Loucy (cell line): ENCODE measurements at regions not wholly inside any gene's neighbourhood (a gene's known extent, or its start where the extent isn't known, plus 50 kb on each side); places are given as distances from the start of the nearest gene placed in this dataset.

Experiments used
- CTCF ChIP-seq: fragments of 200-600 bp; sonication (generic); conservative IDR thresholded peaks from 2 replicates; pipeline ENCODE4 v1.5.1; 2014; ENCODE audit warnings: mild to moderate bottlenecking, antibody characterized with exemption, low read length
- EZH2phosphoT487 ChIP-seq: fragments of 200-600 bp; IDR thresholded peaks from 2 replicates; pipeline ENCODE4 v1.6.1; 2018; ENCODE audit warnings: antibody characterized with exemption, mild to moderate bottlenecking, moderate library complexity, borderline replicate concordance

- TF ChIP-seq CTCF (no peak), EZH2phosphoT487 (no peak)
These were observed 401.5 kb upstream of the GOLIM4 start for GRCh38 chr3:168497183-168497582.
